ES-I3 (cell line): ENCODE measurements at regions not wholly inside any gene's neighbourhood (a gene's known extent, or its start where the extent isn't known, plus 50 kb on each side); places are given as distances from the start of the nearest gene placed in this dataset.

ENCODE experiments used
- H3K36me3 ChIP-seq: 2 replicates; pipeline ENCODE4 v1.6.1; 2013; ENCODE audit warnings: mild to moderate bottlenecking, low read length, control low read depth, moderate library complexity; ENCODE audit not compliant: insufficient read depth
- H3K4me1 ChIP-seq: 2 replicates; pipeline ENCODE4 v1.6.1; 2013; ENCODE audit warnings: mild to moderate bottlenecking, control low read depth, low read length; ENCODE audit not compliant: insufficient read depth
- H3K9ac ChIP-seq: 2 replicates; pipeline ENCODE4 v1.6.1; 2013; ENCODE audit warnings: low read depth, mild to moderate bottlenecking, low read length, moderate library complexity
- H3K9me3 ChIP-seq: 2 replicates; pipeline ENCODE4 v1.6.1; 2013; ENCODE audit warnings: mild to moderate bottlenecking, low read length, moderate library complexity; ENCODE audit not compliant: control insufficient read depth, insufficient read depth

GRCh38 chr5:125037020-125037419, 290.6 kb upstream of the ZNF608 start:
- no peaks in the 10 kb centered on the region for H3K36me3 ChIP-seq
- no peaks in the 10 kb centered on the region for H3K9me3 ChIP-seq
- H3K4me1 ChIP-seq = peaks cover 11% of the 10 kb centered on the region
- H3K9ac ChIP-seq = no peak overlapping the region

GRCh38 chr5:125037530-125037929, 291.1 kb upstream of the ZNF608 start:
- Histone ChIP-seq H3K9me3 (no peaks in the 10 kb centered on the region), H3K36me3 (no peaks in the 10 kb centered on the region), H3K4me1 (peaks cover 16% of the 10 kb centered on the region), H3K9ac (no peak overlapping the region)

- H3K9me3 ChIP-seq = no peaks in the 10 kb centered on the region
- no peaks in the 10 kb centered on the region for H3K36me3 ChIP-seq
- peaks cover 23% of the 10 kb centered on the region for H3K4me1 ChIP-seq
- no peak overlapping the region for H3K9ac ChIP-seq
These were observed 292.0 kb upstream of the ZNF608 start for GRCh38 chr5:125038477-125038876.

- Histone ChIP-seq H3K9ac (no peak overlapping the region), H3K36me3 (no peaks in the 10 kb centered on the region), H3K9me3 (no peaks in the 10 kb centered on the region), H3K4me1 (peaks cover 47% of the 10 kb centered on the region)
These were observed 295.4 kb upstream of the ZNF608 start for GRCh38 chr5:125041798-125042197.

GRCh38 chr5:125042261-125042890, 295.9 kb upstream of the ZNF608 start:
- no peaks in the 10 kb centered on the region for H3K9me3 ChIP-seq
- H3K4me1 ChIP-seq = peaks cover 47% of the 10 kb centered on the region
- no peaks in the 10 kb centered on the region for H3K36me3 ChIP-seq
- no peak overlapping the region for H3K9ac ChIP-seq

GRCh38 chr5:125043781-125044391, 297.4 kb upstream of the ZNF608 start:
- Histone ChIP-seq H3K9me3 (no peaks in the 10 kb centered on the region), H3K36me3 (no peaks in the 10 kb centered on the region), H3K4me1 (peaks cover 47% of the 10 kb centered on the region), H3K9ac (no peak overlapping the region)

- no peaks in the 10 kb centered on the region for H3K9me3 ChIP-seq
- no peak overlapping the region for H3K9ac ChIP-seq
- H3K36me3 ChIP-seq = no peaks in the 10 kb centered on the region
- peaks cover 47% of the 10 kb centered on the region for H3K4me1 ChIP-seq
These were observed 298.2 kb upstream of the ZNF608 start for GRCh38 chr5:125044491-125045282.

GRCh38 chr5:125045646-125046045, 299.2 kb upstream of the ZNF608 start:
- Histone ChIP-seq H3K9me3 (no peaks in the 10 kb centered on the region), H3K9ac (no peak overlapping the region), H3K4me1 (peaks cover 47% of the 10 kb centered on the region), H3K36me3 (no peaks in the 10 kb centered on the region)

GRCh38 chr5:125046838-125047237, 300.4 kb upstream of the ZNF608 start:
- peaks cover 3% of the 10 kb centered on the region; the same call in 1 of the 2 replicates for H3K9me3 ChIP-seq
- no peak overlapping the region for H3K9ac ChIP-seq
- no peaks in the 10 kb centered on the region for H3K36me3 ChIP-seq

GRCh38 chr5:125047871-125048270, 301.4 kb upstream of the ZNF608 start:
- Histone ChIP-seq H3K9ac (no peak overlapping the region), H3K4me1 (peaks cover 32% of the 10 kb centered on the region), H3K9me3 (peaks cover 3% of the 10 kb centered on the region; the same call in 1 of the 2 replicates), H3K36me3 (no peaks in the 10 kb centered on the region)

More at GRCh38 chr5:125046838-125047237, 300.4 kb upstream of the ZNF608 start:
- H3K4me1 ChIP-seq = peaks cover 38% of the 10 kb centered on the region

GRCh38 chr5:125049721-125050702, 303.6 kb upstream of the ZNF608 start:
- H3K36me3 ChIP-seq = no peaks in the 10 kb centered on the region
- peaks cover 3% of the 10 kb centered on the region; the same call in 1 of the 2 replicates for H3K9me3 ChIP-seq
- H3K9ac ChIP-seq = no peak overlapping the region
- peaks cover 29% of the 10 kb centered on the region for H3K4me1 ChIP-seq

- H3K4me1 ChIP-seq = peaks cover 29% of the 10 kb centered on the region
- no peak overlapping the region for H3K9ac ChIP-seq
- no peaks in the 10 kb centered on the region for H3K36me3 ChIP-seq
- peaks cover 3% of the 10 kb centered on the region; the same call in 1 of the 2 replicates for H3K9me3 ChIP-seq
These were observed 304.5 kb upstream of the ZNF608 start for GRCh38 chr5:125050926-125051325.

- Histone ChIP-seq H3K4me1 (peaks cover 38% of the 10 kb centered on the region), H3K36me3 (no peaks in the 10 kb centered on the region), H3K9me3 (peaks cover 3% of the 10 kb centered on the region; the same call in 1 of the 2 replicates), H3K9ac (no peak overlapping the region)
These were observed 306.1 kb upstream of the ZNF608 start for GRCh38 chr5:125052584-125052983.

GRCh38 chr5:125053179-125053578, 306.7 kb upstream of the ZNF608 start:
- H3K9me3 ChIP-seq = peaks cover 3% of the 10 kb centered on the region; the same call in 1 of the 2 replicates
- no peak overlapping the region for H3K9ac ChIP-seq
- peaks cover 44% of the 10 kb centered on the region for H3K4me1 ChIP-seq
- no peaks in the 10 kb centered on the region for H3K36me3 ChIP-seq
